GM12874 (cell line): ENCODE measurements at regions not wholly inside any gene's neighbourhood (a gene's known extent, or its start where the extent isn't known, plus 50 kb on each side); places are given as distances from the start of the nearest gene placed in this dataset.

Source experiments
- TF ChIP-seq, protein P1 (sequence below): IDR thresholded peaks from 2 replicates; pipeline ENCODE4 v1.5.1; 2011; ENCODE audit warnings: low read depth, mild to moderate bottlenecking, control low read depth, low read length, moderate library complexity; ENCODE audit not compliant: insufficient read depth

DNA sequence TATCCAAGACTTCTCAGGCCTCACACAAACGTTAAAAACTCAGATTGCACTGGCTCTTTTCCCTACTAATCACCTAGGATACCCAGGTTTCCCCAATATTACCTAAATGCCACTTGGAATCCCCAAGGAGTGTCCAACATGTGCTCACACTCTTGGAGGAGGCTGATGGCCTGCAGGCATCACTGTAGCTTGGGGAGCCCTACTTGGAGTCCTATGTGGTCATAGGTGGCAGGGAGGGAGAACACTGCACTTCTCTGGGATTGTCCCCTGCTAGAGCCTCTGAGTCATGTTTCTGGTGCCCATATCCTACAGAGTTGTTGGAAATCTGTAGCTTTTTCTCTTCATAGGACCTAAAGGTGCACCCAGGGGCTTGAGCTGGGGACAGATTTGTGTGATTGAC is 433.7 kb downstream of the ARHGEF28 start:
- TF ChIP-seq, protein P1, sequence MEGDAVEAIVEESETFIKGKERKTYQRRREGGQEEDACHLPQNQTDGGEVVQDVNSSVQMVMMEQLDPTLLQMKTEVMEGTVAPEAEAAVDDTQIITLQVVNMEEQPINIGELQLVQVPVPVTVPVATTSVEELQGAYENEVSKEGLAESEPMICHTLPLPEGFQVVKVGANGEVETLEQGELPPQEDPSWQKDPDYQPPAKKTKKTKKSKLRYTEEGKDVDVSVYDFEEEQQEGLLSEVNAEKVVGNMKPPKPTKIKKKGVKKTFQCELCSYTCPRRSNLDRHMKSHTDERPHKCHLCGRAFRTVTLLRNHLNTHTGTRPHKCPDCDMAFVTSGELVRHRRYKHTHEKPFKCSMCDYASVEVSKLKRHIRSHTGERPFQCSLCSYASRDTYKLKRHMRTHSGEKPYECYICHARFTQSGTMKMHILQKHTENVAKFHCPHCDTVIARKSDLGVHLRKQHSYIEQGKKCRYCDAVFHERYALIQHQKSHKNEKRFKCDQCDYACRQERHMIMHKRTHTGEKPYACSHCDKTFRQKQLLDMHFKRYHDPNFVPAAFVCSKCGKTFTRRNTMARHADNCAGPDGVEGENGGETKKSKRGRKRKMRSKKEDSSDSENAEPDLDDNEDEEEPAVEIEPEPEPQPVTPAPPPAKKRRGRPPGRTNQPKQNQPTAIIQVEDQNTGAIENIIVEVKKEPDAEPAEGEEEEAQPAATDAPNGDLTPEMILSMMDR, result no peak

DNA sequence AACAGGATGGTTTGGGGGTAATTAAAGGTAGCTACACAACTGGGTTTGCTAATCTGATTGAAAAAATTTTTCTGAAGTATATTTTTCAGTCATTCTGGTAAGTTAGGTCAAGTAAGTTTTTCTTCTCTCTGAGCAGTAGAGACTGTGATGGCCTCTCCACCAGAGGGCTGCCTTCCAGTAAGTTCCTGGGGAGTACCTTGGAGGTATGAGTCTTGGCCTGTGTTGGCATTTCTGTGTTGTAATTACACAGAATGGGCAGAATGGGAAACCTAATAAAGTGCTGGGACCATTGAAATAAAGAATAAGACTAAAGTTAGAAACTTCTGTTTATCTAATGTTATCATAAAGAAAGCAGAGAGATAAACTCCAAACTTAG is 430.8 kb downstream of the ARHGEF28 start:
- TF ChIP-seq, protein P1, result peak; percentile 36; the same call in 1 of the 2 replicates

DNA sequence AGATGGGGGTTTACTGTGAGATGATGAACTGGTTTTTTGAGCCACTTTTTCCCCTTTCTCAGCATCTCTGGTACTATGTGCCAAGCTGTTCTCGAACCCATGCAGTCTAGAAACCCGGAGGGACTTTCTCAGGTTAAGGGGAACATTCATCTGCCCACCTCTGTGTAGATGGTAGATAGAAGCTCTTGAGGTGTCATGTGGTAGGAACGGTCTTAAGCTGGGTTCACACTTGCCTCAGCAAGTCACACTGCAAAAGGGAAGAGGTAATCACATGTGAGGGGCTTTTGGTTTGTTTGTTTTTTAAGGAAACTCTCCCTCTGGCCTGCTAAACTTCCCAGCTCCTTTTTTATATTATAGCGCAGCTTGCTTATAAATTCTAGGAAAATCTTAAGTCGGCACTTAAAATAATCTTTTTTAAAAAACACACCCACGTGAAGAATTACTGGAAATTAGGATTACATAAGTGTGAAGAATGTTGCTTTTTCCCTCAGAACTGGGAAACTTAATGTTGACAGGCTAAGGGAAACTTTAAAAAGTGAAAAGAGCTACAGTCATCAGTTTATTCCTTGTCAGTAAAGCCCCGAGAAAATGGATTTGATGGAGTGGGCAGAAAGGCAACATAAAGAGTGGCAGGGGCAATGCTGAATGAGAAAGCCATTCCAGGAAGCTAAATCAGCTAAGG is 430.3 kb downstream of the ARHGEF28 start:
- TF ChIP-seq, protein P1, result no peak

DNA sequence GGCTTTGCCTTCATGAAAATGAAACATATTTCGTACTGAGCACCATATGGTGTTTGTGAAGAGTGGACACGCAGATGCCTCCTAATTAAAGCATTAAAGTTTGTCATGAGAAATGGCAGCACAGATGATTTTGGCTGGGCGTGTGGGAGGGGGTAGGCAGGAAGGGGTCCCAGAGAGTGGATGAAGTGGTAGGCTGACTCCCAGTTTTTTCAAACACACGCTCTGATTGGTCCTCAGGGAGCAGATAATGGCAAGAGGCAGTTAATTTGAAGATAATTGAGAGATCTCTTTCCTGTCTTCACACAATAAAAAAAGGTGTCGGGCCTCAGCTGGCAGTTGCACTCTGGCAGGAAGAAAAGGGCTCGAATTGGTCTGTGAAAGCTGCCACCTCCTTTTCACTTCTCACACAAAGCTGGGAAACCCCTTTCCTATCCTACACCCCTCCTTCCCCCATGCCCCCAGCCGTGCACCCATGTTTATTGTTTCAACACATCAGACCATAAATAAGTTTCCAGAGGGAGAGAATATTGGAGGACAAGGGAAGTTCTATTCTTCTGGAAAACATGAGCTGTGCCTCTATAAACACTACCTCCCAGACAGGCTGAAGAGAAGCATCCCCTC is 429.6 kb downstream of the ARHGEF28 start:
- TF ChIP-seq, protein P1, result no peak

DNA sequence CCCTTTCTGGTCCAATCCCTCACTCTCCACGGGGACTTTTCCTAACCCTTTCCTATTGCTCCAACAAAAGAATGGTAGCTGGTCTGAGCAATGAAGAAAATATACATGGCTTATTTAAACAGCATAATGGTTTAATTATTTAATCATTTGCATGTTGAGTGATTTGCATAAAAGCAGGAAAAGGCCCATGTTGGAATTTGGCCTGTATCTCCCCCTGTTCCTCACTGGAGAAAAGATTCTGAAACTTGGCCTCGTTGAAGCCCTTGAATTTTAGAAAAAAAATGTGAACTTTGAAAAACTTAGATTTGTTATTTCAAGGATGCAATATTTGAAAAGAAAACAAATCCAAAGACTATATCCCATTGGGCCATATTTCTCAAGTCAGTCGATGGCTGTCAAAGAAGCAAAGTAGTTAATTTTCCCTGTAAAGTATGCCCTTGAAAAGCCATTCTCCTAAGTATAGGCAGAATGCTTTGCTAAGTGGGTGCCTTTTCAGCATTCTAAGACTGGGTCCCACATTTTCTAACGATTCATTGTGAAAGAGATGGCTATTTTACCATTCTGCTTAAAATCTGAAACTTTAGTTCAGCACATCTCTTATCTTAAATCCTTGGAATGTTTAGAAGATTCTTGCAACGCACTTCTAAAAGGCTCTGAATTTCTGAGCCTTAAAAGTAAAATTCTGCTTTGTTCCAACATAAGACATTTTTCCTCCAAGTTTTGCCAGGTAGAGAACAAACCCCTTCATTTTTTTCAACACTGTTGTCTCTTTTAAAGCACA is 428.8 kb downstream of the ARHGEF28 start:
- TF ChIP-seq, protein P1, result no peak

DNA sequence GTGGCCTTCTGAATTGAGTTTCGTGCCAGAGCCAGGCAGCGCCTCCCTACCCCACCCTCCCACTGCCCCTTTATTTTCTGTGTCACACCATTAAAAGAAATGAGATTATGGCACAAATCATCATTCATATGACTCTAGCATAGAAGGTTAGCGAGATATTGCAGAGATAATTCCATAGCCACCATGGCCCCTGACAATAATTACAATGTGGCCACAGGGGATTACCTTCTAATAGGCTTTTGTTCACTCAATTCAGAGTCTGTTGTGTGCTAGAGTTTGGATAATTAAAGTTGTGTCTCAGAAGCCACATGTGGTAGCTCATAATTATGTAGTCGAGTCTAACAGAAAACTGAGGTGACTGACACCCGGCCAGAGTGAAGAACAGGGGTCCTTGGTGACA is 428.1 kb downstream of the ARHGEF28 start:
- TF ChIP-seq, protein P1, result no peak

DNA sequence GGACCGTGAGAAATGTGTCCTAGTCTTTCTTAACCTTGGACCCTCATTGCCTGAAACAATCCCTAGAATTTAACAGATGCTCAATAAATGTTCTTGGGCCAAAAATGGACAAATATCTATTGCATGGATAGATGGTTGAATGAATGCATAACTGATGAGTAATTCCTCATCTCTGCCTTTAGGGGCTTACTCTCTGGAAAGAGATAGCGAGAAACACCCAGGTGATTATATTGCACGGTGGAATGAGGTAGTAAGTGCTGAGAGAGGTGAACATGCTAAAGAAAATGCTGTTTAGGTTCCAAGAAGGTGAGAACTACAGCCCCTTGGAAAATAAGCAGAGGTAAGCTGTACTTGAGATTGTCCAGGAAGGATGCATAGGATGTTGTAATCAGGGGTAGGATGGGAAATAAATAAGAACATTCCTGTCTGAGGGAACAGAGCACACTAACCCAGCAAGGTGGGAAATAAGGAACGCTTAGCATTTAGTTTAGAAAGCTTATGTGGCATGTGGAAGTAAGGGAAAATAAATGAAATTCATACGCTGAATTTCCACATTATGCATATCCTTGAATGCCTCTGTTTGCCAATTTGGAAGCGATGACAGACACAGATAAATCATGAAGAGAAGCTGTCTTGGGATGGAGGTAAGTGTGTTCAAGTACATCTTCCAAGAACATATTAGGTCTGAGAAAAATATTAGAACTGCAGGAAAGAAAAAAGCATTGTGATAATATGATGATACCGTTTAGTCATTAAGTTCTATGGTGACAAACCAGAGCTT is 426.6 kb downstream of the ARHGEF28 start:
- TF ChIP-seq, protein P1, result no peak
